ENCODE measurements at regions not wholly inside any gene's neighbourhood (a gene's known extent, or its start where the extent isn't known, plus 50 kb on each side); places are given as distances from the start of the nearest gene placed in this dataset.
"Not testable (repeated sequence)": the region's sequence is repeated elsewhere in the genome, so short reads cannot be mapped to it uniquely, and the experiment has no call there.

- ATAC-seq (replicated peaks; ENCODE audit: extremely low read depth, poor library complexity, severe bottlenecking) (no peak), DNase-seq (ENCODE audit: low spot score in 2 of 2) (no peak)
- no peaks in the 10 kb centered on the region for H3K4me1 Mint-ChIP-seq
- no peak overlapping the region for H3K27ac Mint-ChIP-seq (ENCODE audit: low read depth)
- H3K9me3 Mint-ChIP-seq, result no peaks in the 10 kb centered on the region
- no peaks in the 10 kb centered on the region for H3K27me3 Mint-ChIP-seq
- no peak overlapping the region for H3K4me3 Mint-ChIP-seq
- no peaks in the 10 kb centered on the region for H3K36me3 Mint-ChIP-seq (ENCODE audit: insufficient read depth)
Observed at GRCh38 chr1:115456441-115456961, 118.5 kb upstream of the NGF start.

- Mint-ChIP-seq H3K4me3 (no peak overlapping the region), H3K4me1 (no peaks in the 10 kb centered on the region), H3K27me3 (peaks cover 6% of the 10 kb centered on the region), H3K27ac (ENCODE audit: low read depth) (no peak overlapping the region), H3K9me3 (no peaks in the 10 kb centered on the region), H3K36me3 (ENCODE audit: insufficient read depth) (no peaks in the 10 kb centered on the region)
- DNase-seq (ENCODE audit: low spot score in 2 of 2) (no peak), ATAC-seq (replicated peaks; ENCODE audit: extremely low read depth, poor library complexity, severe bottlenecking) (no peak)
Observed at GRCh38 chr1:115454837-115455511, 116.9 kb upstream of the NGF start.

GRCh38 chr1:115453666-115454065, 115.6 kb upstream of the NGF start:
- H3K9me3 Mint-ChIP-seq, result no peaks in the 10 kb centered on the region

GRCh38 chr1:115452600-115453329, 114.7 kb upstream of the NGF start:
- Mint-ChIP-seq H3K9me3 (no peaks in the 10 kb centered on the region), H3K4me3 (no peak overlapping the region), H3K36me3 (ENCODE audit: insufficient read depth) (no peaks in the 10 kb centered on the region), H3K4me1 (no peaks in the 10 kb centered on the region), H3K27me3 (peaks cover 10% of the 10 kb centered on the region), H3K27ac (ENCODE audit: low read depth) (no peak overlapping the region)
- DNase-seq (ENCODE audit: low spot score in 2 of 2) (no peak), ATAC-seq (replicated peaks; ENCODE audit: extremely low read depth, poor library complexity, severe bottlenecking) (no peak)

More at GRCh38 chr1:115453666-115454065, 115.6 kb upstream of the NGF start:
- Mint-ChIP-seq H3K27me3 (peaks cover 10% of the 10 kb centered on the region), H3K36me3 (ENCODE audit: insufficient read depth) (no peaks in the 10 kb centered on the region), H3K4me3 (no peak overlapping the region), H3K4me1 (no peaks in the 10 kb centered on the region), H3K27ac (ENCODE audit: low read depth) (no peak overlapping the region)
- DNase-seq (ENCODE audit: low spot score in 2 of 2), result no peak
- no peak for ATAC-seq (replicated peaks; ENCODE audit: extremely low read depth, poor library complexity, severe bottlenecking)

- DNase-seq (ENCODE audit: low spot score in 2 of 2) (no peak), ATAC-seq (replicated peaks; ENCODE audit: extremely low read depth, poor library complexity, severe bottlenecking) (no peak)
- no peaks in the 10 kb centered on the region for H3K36me3 Mint-ChIP-seq (ENCODE audit: insufficient read depth)
- no peak overlapping the region for H3K4me3 Mint-ChIP-seq
- peaks cover 10% of the 10 kb centered on the region for H3K27me3 Mint-ChIP-seq
- H3K27ac Mint-ChIP-seq (ENCODE audit: low read depth), result no peak overlapping the region
- no peaks in the 10 kb centered on the region for H3K9me3 Mint-ChIP-seq
- H3K4me1 Mint-ChIP-seq, result no peaks in the 10 kb centered on the region
Observed at GRCh38 chr1:115450501-115451040, 112.5 kb upstream of the NGF start.

- no peak for DNase-seq (ENCODE audit: low spot score in 2 of 2)
- H3K4me3 Mint-ChIP-seq, result no peak overlapping the region
Observed at GRCh38 chr1:115448282-115449044, 110.4 kb upstream of the NGF start.

GRCh38 chr1:115447672-115448071, 109.6 kb upstream of the NGF start:
- peaks cover 10% of the 10 kb centered on the region for H3K27me3 Mint-ChIP-seq
- no peaks in the 10 kb centered on the region for H3K9me3 Mint-ChIP-seq
- H3K27ac Mint-ChIP-seq (ENCODE audit: low read depth), result no peak overlapping the region
- no peak for ATAC-seq (replicated peaks; ENCODE audit: extremely low read depth, poor library complexity, severe bottlenecking)
- H3K36me3 Mint-ChIP-seq (ENCODE audit: insufficient read depth), result no peaks in the 10 kb centered on the region
- DNase-seq (ENCODE audit: low spot score in 2 of 2), result no peak
- H3K4me1 Mint-ChIP-seq, result no peaks in the 10 kb centered on the region
- no peak overlapping the region for H3K4me3 Mint-ChIP-seq

More at GRCh38 chr1:115448282-115449044, 110.4 kb upstream of the NGF start:
- Mint-ChIP-seq H3K9me3 (no peaks in the 10 kb centered on the region), H3K27me3 (peaks cover 10% of the 10 kb centered on the region), H3K36me3 (ENCODE audit: insufficient read depth) (no peaks in the 10 kb centered on the region), H3K27ac (ENCODE audit: low read depth) (no peak overlapping the region), H3K4me1 (no peaks in the 10 kb centered on the region)
- no peak for ATAC-seq (replicated peaks; ENCODE audit: extremely low read depth, poor library complexity, severe bottlenecking)

GRCh38 chr1:115445090-115445489, 107.0 kb upstream of the NGF start:
- Mint-ChIP-seq H3K4me3 (no peak overlapping the region), H3K36me3 (ENCODE audit: insufficient read depth) (no peaks in the 10 kb centered on the region), H3K9me3 (no peaks in the 10 kb centered on the region), H3K4me1 (no peaks in the 10 kb centered on the region), H3K27me3 (peaks cover 15% of the 10 kb centered on the region), H3K27ac (ENCODE audit: low read depth) (no peak overlapping the region)
- DNase-seq (ENCODE audit: low spot score in 2 of 2) (no peak), ATAC-seq (replicated peaks; ENCODE audit: extremely low read depth, poor library complexity, severe bottlenecking) (no peak)

GRCh38 chr1:115440733-115441132, 102.7 kb upstream of the NGF start:
- no peak overlapping the region for H3K27ac Mint-ChIP-seq (ENCODE audit: low read depth)
- H3K27me3 Mint-ChIP-seq, result peaks cover 10% of the 10 kb centered on the region
- ATAC-seq (replicated peaks; ENCODE audit: extremely low read depth, poor library complexity, severe bottlenecking), result no peak
- H3K9me3 Mint-ChIP-seq, result no peaks in the 10 kb centered on the region
- no peaks in the 10 kb centered on the region for H3K36me3 Mint-ChIP-seq (ENCODE audit: insufficient read depth)
- no peaks in the 10 kb centered on the region for H3K4me1 Mint-ChIP-seq
- H3K4me3 Mint-ChIP-seq, result no peak overlapping the region
- no peak for DNase-seq (ENCODE audit: low spot score in 2 of 2)

GRCh38 chr1:115439520-115439919, 101.5 kb upstream of the NGF start:
- not testable (repeated sequence) for H3K9me3 Mint-ChIP-seq; H3K4me3 Mint-ChIP-seq; H3K4me1 Mint-ChIP-seq; ATAC-seq (replicated peaks; ENCODE audit: extremely low read depth, poor library complexity, severe bottlenecking); H3K27ac Mint-ChIP-seq (ENCODE audit: low read depth); H3K36me3 Mint-ChIP-seq (ENCODE audit: insufficient read depth); DNase-seq (ENCODE audit: low spot score in 2 of 2)
- H3K27me3 Mint-ChIP-seq, result peaks cover 10% of the 10 kb centered on the region

- Mint-ChIP-seq H3K9me3 (no peaks in the 10 kb centered on the region), H3K4me1 (no peaks in the 10 kb centered on the region), H3K27ac (ENCODE audit: low read depth) (no peak overlapping the region), H3K36me3 (ENCODE audit: insufficient read depth) (no peaks in the 10 kb centered on the region), H3K27me3 (peaks cover 10% of the 10 kb centered on the region), H3K4me3 (no peak overlapping the region)
- ATAC-seq (replicated peaks; ENCODE audit: extremely low read depth, poor library complexity, severe bottlenecking) (no peak), DNase-seq (ENCODE audit: low spot score in 2 of 2) (no peak)
Observed at GRCh38 chr1:115437196-115437595, 99.1 kb upstream of the NGF start.

GRCh38 chr1:115436596-115436995, 98.5 kb upstream of the NGF start:
- DNase-seq (ENCODE audit: low spot score in 2 of 2) (no peak), ATAC-seq (replicated peaks; ENCODE audit: extremely low read depth, poor library complexity, severe bottlenecking) (no peak)
- peaks cover 8% of the 10 kb centered on the region for H3K27me3 Mint-ChIP-seq
- no peaks in the 10 kb centered on the region for H3K36me3 Mint-ChIP-seq (ENCODE audit: insufficient read depth)
- H3K9me3 Mint-ChIP-seq, result no peaks in the 10 kb centered on the region
- H3K27ac Mint-ChIP-seq (ENCODE audit: low read depth), result no peak overlapping the region
- H3K4me1 Mint-ChIP-seq, result no peaks in the 10 kb centered on the region
- H3K4me3 Mint-ChIP-seq, result no peak overlapping the region

All from central memory CD8-positive, alpha-beta T cell (primary cell).